OCI-LY3 (cell line): ENCODE measurements at regions not wholly inside any gene's neighbourhood (a gene's known extent, or its start where the extent isn't known, plus 50 kb on each side); places are given as distances from the start of the nearest gene placed in this dataset.

ENCODE experiments used
- H2AFZ ChIP-seq: fragments of 200-600, 300-600 bp; shearing (Covaris generic); 2 replicates; pipeline ENCODE4 v1.6.0; 2014; ENCODE audit warnings: antibody characterized with exemption, low read depth, low read length
- H3K27ac ChIP-seq: fragments of 200-600, 300-600 bp; sonication (generic); 2 replicates; pipeline ENCODE4 v1.5.1; 2014; ENCODE audit warnings: mild to moderate bottlenecking, low read length, moderate library complexity, mixed read lengths
- H3K27me3 ChIP-seq: fragments of 200-600, 300-600 bp; sonication (generic); 2 replicates; pipeline ENCODE4 v1.6.1; 2014; ENCODE audit warnings: low read depth, low read length, mixed read lengths
- H3K36me3 ChIP-seq: fragments of 200-600, 300-600 bp; sonication (generic); replicated peaks from 2 replicates; pipeline ENCODE3; 2014; ENCODE audit warnings: low read depth, low read length, mixed read lengths
- H3K4me1 ChIP-seq: fragments of 300-600, 200-600 bp; sonication (generic); 2 replicates; pipeline ENCODE4 v1.6.1; 2014; ENCODE audit warnings: low read length, mixed read lengths
- H3K4me2 ChIP-seq: fragments of 200-600, 300-600 bp; sonication (generic); 2 replicates; pipeline ENCODE4 v1.6.1; 2014; ENCODE audit warnings: low read length, mixed read lengths
- H3K4me3 ChIP-seq: fragments of 300-600, 200-600 bp; sonication (generic); 2 replicates; pipeline ENCODE4 v1.5.1; 2014; ENCODE audit warnings: antibody characterized with exemption, mild to moderate bottlenecking, low read length, moderate library complexity
- H3K79me2 ChIP-seq: fragments of 300-600, 200-600 bp; shearing (Covaris generic); 2 replicates; pipeline ENCODE4 v1.6.1; 2014; ENCODE audit warnings: mild to moderate bottlenecking, low read length, mixed read lengths
- H3K9ac ChIP-seq: fragments of 300-600, 200-600 bp; shearing (Covaris generic); 2 replicates; pipeline ENCODE4 v1.6.0; 2014; ENCODE audit warnings: mild to moderate bottlenecking, low read length, moderate library complexity
- H3K9me3 ChIP-seq: fragments of 200-600, 300-600 bp; shearing (Covaris generic); 2 replicates; pipeline ENCODE4 v1.6.1; 2014; ENCODE audit warnings: low read length, mixed read lengths; ENCODE audit not compliant: insufficient read depth
- H4K20me1 ChIP-seq: fragments of 200-600, 300-600 bp; sonication (generic); 2 replicates; pipeline ENCODE4 v1.6.1; 2016; ENCODE audit warnings: low read length, mixed read lengths; ENCODE audit not compliant: insufficient read depth
- EZH2phosphoT487 ChIP-seq: fragments of 200-600 bp; shearing (Covaris generic); IDR thresholded peaks from 2 replicates; pipeline ENCODE4 v1.6.1; 2018; ENCODE audit warnings: antibody characterized with exemption, mixed run types, low read depth
- TF ChIP-seq, protein P1 (sequence below): fragments of 200-600, 300-600 bp; sonication (generic); IDR thresholded peaks from 2 replicates; pipeline ENCODE4 v1.5.1; 2014; ENCODE audit warnings: antibody characterized with exemption, low read length, low read depth

DNA sequence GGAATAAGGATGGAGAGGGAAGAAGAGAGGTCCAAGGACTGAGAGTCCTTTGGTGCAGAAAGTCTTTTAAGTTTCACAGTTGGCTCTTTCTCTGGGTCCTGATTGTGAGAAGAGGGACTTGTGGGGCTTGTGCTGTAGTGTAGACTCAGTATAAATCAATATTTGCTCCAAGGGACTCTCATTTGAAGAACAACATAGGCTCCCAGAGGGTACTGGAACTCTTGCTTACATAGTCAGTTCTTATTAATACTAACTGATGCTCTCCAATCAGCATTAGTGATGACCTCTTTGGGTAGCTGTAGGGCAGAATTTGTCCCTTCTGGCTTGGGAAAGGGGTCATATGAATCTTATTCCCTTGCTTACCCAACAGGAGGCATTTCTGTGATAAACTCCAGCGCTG is 62.5 kb upstream of the CXCL14 start:
- Histone ChIP-seq H3K4me3 (no peak overlapping the region), H2AFZ (no peak overlapping the region), H3K27me3 (peaks cover 31% of the 10 kb centered on the region), H3K36me3 (no peaks in the 10 kb centered on the region), H3K4me2 (no peak overlapping the region), H3K27ac (no peak overlapping the region), H3K9me3 (no peaks in the 10 kb centered on the region), H3K79me2 (no peaks in the 10 kb centered on the region), H3K9ac (no peak overlapping the region), H3K4me1 (peaks cover 8% of the 10 kb centered on the region), H4K20me1 (no peaks in the 10 kb centered on the region)
- TF ChIP-seq, protein P1, sequence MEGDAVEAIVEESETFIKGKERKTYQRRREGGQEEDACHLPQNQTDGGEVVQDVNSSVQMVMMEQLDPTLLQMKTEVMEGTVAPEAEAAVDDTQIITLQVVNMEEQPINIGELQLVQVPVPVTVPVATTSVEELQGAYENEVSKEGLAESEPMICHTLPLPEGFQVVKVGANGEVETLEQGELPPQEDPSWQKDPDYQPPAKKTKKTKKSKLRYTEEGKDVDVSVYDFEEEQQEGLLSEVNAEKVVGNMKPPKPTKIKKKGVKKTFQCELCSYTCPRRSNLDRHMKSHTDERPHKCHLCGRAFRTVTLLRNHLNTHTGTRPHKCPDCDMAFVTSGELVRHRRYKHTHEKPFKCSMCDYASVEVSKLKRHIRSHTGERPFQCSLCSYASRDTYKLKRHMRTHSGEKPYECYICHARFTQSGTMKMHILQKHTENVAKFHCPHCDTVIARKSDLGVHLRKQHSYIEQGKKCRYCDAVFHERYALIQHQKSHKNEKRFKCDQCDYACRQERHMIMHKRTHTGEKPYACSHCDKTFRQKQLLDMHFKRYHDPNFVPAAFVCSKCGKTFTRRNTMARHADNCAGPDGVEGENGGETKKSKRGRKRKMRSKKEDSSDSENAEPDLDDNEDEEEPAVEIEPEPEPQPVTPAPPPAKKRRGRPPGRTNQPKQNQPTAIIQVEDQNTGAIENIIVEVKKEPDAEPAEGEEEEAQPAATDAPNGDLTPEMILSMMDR: no peak
- no peak for TF ChIP-seq EZH2phosphoT487

DNA sequence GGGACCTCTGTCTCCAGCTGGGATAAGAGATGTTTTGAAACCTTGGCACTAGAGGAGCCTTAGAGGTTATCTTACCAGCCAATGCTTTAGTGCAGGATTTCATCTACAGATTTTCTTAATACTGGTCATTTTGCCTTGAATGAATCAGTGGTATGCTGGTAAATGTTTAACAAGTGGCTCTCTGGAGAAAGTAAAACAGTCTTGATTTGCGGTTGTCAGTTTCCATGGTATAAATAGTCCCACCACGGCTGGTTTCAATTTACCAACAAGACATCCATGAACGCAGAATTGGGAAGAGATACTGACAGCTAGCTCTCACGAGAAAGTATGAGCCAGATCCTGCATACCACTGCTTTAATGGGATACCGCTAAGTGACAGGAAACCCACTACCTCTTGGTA is 56.7 kb upstream of the CXCL14 start:
- Histone ChIP-seq H3K27me3 (peaks cover 17% of the 10 kb centered on the region; the same call in 1 of the 2 replicates), H3K36me3 (no peaks in the 10 kb centered on the region), H2AFZ (no peak overlapping the region), H3K4me1 (no peaks in the 10 kb centered on the region), H4K20me1 (no peaks in the 10 kb centered on the region), H3K9ac (no peak overlapping the region), H3K4me3 (no peak overlapping the region), H3K4me2 (no peak overlapping the region), H3K79me2 (no peaks in the 10 kb centered on the region), H3K27ac (no peak overlapping the region), H3K9me3 (no peaks in the 10 kb centered on the region)
- TF ChIP-seq, protein P1: no peak
- no peak for TF ChIP-seq EZH2phosphoT487

DNA sequence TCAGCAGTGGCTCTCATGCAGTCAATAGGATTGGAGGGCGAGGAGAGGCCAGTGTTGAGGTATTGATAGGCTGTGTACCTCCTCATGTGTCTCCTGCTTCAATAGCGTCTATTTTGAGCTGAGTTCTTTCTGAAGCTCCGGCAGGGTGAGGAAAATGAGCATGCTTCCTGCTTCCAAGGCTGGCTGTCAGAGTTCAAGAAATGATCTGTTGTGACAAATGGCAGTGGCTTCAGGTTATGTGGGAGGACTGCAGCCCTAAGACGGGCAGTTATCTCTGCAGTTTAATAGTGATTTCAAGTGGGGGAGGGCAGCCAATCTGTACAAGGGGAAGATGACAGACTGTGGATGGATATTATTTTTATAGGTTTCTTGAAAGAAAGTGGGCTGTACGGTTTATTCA is 54.0 kb upstream of the CXCL14 start:
- no peak overlapping the region for H3K4me2 ChIP-seq
- no peaks in the 10 kb centered on the region for H3K27me3 ChIP-seq
- H3K79me2 ChIP-seq: no peaks in the 10 kb centered on the region
- H3K4me3 ChIP-seq: no peak overlapping the region
- no peaks in the 10 kb centered on the region for H3K36me3 ChIP-seq
- H4K20me1 ChIP-seq: no peaks in the 10 kb centered on the region
- H2AFZ ChIP-seq: no peak overlapping the region
- H3K9ac ChIP-seq: no peak overlapping the region
- H3K27ac ChIP-seq: no peak overlapping the region
- H3K4me1 ChIP-seq: no peaks in the 10 kb centered on the region
- no peaks in the 10 kb centered on the region for H3K9me3 ChIP-seq
- TF ChIP-seq EZH2phosphoT487: no peak
- TF ChIP-seq, protein P1: no peak

DNA sequence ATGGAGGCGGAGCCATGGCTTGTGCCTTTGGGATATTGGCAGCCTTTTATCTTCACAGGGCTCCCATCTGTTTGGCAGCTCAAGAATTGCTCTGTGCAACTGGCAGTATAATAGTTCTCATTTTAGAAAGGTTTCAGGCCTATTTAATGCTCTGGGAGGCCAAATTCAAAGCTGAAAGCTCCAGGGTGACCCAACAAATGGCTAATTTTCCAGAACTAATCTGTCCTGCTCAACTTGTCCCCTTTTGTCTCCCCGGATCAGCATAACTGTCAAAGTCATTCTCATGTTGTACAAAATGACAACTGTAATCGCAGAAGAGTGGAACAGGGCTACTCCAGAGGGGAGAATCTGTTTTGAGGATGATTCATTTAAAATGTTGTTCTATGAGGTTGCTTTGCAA is 52.6 kb upstream of the CXCL14 start:
- Histone ChIP-seq H3K9ac (no peak overlapping the region), H3K36me3 (no peaks in the 10 kb centered on the region), H3K27ac (no peak overlapping the region), H3K4me2 (no peak overlapping the region), H3K4me3 (no peak overlapping the region), H3K9me3 (no peaks in the 10 kb centered on the region), H3K27me3 (no peaks in the 10 kb centered on the region), H3K79me2 (no peaks in the 10 kb centered on the region), H3K4me1 (no peaks in the 10 kb centered on the region), H4K20me1 (no peaks in the 10 kb centered on the region), H2AFZ (no peak overlapping the region)
- TF ChIP-seq EZH2phosphoT487: no peak
- TF ChIP-seq, protein P1: no peak
